ENCODE measurements at regions not wholly inside any gene's neighbourhood (a gene's known extent, or its start where the extent isn't known, plus 50 kb on each side); places are given as distances from the start of the nearest gene placed in this dataset.

DNA sequence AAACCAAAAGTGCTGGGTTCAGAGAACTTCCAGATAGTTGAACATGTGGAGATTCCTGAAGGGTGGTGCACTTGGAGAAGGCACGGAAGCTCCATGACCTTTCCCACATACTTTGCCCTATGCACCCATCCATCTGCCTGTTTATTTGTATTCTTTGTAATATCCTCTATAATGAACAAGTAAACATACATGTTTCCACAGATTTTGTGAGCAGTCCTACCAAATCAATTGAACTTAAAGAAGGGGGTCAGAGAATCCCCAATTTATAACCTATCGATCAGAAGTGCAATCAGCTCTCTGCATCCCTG, 121.4 kb downstream of the ADSS2 start:
- TF ChIP-seq SREBF2 (IDR thresholded peaks at IDR 0.05; ENCODE audit: low read length) (no peak), RCOR1 (conservative IDR thresholded peaks at IDR 0.05; ENCODE audit: low read depth, low read length) (no peak), JUND (IDR thresholded peaks at IDR 0.05; ENCODE audit: low read depth, low read length) (no peak), MYC (IDR thresholded peaks at IDR 0.05; ENCODE audit: insufficient read depth, insufficient read length, insufficient replicate concordance, low read length, severe bottlenecking) (no peak), CHD2 (IDR thresholded peaks at IDR 0.05; ENCODE audit: borderline replicate concordance, low read depth, low read length) (no peak), EGR1 (IDR thresholded peaks at IDR 0.05; ENCODE audit: borderline replicate concordance in 1 of 2, low read depth in 2 of 2, low read length in 2 of 2) (no peak), GABPA (IDR thresholded peaks at IDR 0.05; ENCODE audit: low read depth) (no peak)
- TF ChIP-seq, protein P1, sequence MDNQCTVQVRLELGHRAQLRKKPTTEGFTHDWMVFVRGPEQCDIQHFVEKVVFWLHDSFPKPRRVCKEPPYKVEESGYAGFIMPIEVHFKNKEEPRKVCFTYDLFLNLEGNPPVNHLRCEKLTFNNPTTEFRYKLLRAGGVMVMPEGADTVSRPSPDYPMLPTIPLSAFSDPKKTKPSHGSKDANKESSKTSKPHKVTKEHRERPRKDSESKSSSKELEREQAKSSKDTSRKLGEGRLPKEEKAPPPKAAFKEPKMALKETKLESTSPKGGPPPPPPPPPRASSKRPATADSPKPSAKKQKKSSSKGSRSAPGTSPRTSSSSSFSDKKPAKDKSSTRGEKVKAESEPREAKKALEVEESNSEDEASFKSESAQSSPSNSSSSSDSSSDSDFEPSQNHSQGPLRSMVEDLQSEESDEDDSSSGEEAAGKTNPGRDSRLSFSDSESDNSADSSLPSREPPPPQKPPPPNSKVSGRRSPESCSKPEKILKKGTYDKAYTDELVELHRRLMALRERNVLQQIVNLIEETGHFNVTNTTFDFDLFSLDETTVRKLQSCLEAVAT (IDR thresholded peaks at IDR 0.05), result no peak
- TF ChIP-seq, protein P2, sequence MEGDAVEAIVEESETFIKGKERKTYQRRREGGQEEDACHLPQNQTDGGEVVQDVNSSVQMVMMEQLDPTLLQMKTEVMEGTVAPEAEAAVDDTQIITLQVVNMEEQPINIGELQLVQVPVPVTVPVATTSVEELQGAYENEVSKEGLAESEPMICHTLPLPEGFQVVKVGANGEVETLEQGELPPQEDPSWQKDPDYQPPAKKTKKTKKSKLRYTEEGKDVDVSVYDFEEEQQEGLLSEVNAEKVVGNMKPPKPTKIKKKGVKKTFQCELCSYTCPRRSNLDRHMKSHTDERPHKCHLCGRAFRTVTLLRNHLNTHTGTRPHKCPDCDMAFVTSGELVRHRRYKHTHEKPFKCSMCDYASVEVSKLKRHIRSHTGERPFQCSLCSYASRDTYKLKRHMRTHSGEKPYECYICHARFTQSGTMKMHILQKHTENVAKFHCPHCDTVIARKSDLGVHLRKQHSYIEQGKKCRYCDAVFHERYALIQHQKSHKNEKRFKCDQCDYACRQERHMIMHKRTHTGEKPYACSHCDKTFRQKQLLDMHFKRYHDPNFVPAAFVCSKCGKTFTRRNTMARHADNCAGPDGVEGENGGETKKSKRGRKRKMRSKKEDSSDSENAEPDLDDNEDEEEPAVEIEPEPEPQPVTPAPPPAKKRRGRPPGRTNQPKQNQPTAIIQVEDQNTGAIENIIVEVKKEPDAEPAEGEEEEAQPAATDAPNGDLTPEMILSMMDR (IDR thresholded peaks at IDR 0.05 in 2 of 3, conservative IDR thresholded peaks at IDR 0.05 in 1 of 3; ENCODE audit: control insufficient read depth in 2 of 3, extremely low read depth in 1 of 3, insufficient read depth in 1 of 3, low read depth in 3 of 3, low read length in 3 of 3), result no peak
- TF ChIP-seq, protein P3, sequence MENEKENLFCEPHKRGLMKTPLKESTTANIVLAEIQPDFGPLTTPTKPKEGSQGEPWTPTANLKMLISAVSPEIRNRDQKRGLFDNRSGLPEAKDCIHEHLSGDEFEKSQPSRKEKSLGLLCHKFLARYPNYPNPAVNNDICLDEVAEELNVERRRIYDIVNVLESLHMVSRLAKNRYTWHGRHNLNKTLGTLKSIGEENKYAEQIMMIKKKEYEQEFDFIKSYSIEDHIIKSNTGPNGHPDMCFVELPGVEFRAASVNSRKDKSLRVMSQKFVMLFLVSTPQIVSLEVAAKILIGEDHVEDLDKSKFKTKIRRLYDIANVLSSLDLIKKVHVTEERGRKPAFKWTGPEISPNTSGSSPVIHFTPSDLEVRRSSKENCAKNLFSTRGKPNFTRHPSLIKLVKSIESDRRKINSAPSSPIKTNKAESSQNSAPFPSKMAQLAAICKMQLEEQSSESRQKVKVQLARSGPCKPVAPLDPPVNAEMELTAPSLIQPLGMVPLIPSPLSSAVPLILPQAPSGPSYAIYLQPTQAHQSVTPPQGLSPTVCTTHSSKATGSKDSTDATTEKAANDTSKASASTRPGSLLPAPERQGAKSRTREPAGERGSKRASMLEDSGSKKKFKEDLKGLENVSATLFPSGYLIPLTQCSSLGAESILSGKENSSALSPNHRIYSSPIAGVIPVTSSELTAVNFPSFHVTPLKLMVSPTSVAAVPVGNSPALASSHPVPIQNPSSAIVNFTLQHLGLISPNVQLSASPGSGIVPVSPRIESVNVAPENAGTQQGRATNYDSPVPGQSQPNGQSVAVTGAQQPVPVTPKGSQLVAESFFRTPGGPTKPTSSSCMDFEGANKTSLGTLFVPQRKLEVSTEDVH (IDR thresholded peaks at IDR 0.05; ENCODE audit: low read depth, partially characterized antibody), result no peak
- TF ChIP-seq, protein P4, sequence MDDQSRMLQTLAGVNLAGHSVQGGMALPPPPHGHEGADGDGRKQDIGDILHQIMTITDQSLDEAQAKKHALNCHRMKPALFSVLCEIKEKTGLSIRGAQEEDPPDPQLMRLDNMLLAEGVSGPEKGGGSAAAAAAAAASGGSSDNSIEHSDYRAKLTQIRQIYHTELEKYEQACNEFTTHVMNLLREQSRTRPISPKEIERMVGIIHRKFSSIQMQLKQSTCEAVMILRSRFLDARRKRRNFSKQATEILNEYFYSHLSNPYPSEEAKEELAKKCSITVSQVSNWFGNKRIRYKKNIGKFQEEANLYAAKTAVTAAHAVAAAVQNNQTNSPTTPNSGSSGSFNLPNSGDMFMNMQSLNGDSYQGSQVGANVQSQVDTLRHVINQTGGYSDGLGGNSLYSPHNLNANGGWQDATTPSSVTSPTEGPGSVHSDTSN (IDR thresholded peaks at IDR 0.05; ENCODE audit: insufficient replicate concordance, low read depth, low read length), result no peak
- TF ChIP-seq, protein P5, sequence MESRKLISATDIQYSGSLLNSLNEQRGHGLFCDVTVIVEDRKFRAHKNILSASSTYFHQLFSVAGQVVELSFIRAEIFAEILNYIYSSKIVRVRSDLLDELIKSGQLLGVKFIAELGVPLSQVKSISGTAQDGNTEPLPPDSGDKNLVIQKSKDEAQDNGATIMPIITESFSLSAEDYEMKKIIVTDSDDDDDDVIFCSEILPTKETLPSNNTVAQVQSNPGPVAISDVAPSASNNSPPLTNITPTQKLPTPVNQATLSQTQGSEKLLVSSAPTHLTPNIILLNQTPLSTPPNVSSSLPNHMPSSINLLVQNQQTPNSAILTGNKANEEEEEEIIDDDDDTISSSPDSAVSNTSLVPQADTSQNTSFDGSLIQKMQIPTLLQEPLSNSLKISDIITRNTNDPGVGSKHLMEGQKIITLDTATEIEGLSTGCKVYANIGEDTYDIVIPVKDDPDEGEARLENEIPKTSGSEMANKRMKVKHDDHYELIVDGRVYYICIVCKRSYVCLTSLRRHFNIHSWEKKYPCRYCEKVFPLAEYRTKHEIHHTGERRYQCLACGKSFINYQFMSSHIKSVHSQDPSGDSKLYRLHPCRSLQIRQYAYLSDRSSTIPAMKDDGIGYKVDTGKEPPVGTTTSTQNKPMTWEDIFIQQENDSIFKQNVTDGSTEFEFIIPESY (IDR thresholded peaks at IDR 0.05), result no peak
- TF ChIP-seq, protein P6, sequence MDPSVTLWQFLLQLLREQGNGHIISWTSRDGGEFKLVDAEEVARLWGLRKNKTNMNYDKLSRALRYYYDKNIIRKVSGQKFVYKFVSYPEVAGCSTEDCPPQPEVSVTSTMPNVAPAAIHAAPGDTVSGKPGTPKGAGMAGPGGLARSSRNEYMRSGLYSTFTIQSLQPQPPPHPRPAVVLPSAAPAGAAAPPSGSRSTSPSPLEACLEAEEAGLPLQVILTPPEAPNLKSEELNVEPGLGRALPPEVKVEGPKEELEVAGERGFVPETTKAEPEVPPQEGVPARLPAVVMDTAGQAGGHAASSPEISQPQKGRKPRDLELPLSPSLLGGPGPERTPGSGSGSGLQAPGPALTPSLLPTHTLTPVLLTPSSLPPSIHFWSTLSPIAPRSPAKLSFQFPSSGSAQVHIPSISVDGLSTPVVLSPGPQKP (IDR thresholded peaks at IDR 0.05; ENCODE audit: low read depth, low read length), result no peak
- TF ChIP-seq, protein P7, sequence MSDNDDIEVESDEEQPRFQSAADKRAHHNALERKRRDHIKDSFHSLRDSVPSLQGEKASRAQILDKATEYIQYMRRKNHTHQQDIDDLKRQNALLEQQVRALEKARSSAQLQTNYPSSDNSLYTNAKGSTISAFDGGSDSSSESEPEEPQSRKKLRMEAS (IDR thresholded peaks at IDR 0.05; ENCODE audit: low read depth, low read length), result no peak
